GM13977 (cell line): ENCODE measurements at regions not wholly inside any gene's neighbourhood (a gene's known extent, or its start where the extent isn't known, plus 50 kb on each side); places are given as distances from the start of the nearest gene placed in this dataset.

Experiments used
- DNase-seq: peaks from one replicate; pipeline ENCODE4 v3.0.0; 2012; ENCODE audit warnings: low spot score
- in situ Hi-C: fragments of 300-500 bp; cut with MboI; formaldehyde crosslinking; loops from one replicate; pipeline ENCODE4 v1.12.0; 2022; ENCODE audit warnings: low sequenced_read_pairs, low pct_unique_long_range_greater_than_20kb, mixed read lengths, inconsistent platforms; ENCODE audit not compliant: unreplicated experiment
- TF ChIP-seq, protein P1 (sequence below): IDR thresholded peaks from 2 replicates; pipeline ENCODE4 v1.5.1; 2012; ENCODE audit warnings: mild to moderate bottlenecking, control low read depth; ENCODE audit not compliant: insufficient read depth; ENCODE audit errors: extremely low read depth, missing control alignments

DNA sequence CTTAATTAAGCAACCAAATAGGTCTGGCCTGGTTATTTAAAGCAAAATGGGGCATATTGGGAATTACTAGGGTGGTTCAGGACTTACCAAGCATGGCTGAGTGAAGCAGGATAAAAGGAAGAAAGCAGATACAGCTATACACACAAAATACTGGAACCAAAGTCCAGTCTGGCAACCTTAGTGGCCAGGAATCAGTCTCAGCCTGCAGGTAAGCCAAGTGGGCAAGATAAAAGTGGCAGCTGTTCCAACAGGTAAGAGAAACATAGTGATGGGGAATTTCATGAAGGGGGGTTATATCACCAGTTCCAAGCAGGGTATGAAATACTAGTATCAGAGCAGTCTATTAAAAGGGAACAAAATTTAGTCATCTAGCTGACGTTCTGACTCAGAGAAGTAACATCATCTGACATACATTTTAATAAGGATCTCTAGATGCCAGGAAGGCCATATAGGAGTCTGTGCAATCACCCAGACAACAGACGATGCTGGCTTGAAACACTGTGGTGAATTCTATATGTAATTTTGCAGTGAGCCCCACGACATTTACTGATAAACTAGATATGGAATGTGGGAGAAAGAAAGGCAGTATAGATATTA lies 292.1 kb upstream of the HSF2 start:
- no peak for DNase-seq
- in situ Hi-C loops, result no loop called here
- TF ChIP-seq, protein P1, sequence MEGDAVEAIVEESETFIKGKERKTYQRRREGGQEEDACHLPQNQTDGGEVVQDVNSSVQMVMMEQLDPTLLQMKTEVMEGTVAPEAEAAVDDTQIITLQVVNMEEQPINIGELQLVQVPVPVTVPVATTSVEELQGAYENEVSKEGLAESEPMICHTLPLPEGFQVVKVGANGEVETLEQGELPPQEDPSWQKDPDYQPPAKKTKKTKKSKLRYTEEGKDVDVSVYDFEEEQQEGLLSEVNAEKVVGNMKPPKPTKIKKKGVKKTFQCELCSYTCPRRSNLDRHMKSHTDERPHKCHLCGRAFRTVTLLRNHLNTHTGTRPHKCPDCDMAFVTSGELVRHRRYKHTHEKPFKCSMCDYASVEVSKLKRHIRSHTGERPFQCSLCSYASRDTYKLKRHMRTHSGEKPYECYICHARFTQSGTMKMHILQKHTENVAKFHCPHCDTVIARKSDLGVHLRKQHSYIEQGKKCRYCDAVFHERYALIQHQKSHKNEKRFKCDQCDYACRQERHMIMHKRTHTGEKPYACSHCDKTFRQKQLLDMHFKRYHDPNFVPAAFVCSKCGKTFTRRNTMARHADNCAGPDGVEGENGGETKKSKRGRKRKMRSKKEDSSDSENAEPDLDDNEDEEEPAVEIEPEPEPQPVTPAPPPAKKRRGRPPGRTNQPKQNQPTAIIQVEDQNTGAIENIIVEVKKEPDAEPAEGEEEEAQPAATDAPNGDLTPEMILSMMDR, result no peak

DNA sequence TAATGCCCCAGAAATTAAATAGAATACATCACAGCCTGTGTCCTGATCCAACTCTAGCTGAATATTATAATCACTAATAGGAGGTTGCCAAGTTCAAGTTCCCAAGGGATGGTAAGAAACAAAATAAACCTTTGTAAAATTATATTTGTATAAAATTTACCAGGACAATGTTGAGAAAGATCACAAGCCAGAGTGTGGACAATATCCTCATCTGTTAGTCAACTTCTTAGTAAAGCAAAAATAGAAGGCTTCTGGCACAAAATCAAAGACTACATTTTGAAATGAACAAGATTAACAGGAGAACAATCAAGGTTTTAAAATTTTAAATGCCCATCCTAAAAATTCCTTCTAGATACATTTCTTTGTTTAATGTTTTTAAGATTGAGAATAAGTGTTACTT lies 290.4 kb upstream of the HSF2 start:
- no peak for DNase-seq
- in situ Hi-C loops, result no loop called here
- TF ChIP-seq, protein P1, result no peak

DNA sequence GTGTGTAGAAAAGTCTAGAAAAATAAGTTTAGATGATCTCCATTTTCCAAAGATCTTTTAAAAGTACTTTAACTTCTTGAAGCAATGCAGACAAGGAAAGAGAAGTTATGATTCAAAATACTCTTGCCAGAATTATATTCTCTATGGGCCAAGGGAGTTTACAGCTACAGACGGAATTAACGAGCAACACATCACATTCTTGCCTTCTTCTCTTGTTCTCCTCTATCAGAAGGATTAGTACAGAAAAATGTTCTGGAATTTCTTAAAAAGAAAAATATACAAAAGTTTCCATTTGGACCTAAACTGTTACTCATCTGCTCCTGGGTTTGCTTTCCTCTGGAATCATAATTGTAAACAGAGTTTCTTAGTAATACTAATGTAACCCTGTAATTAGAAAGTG lies 284.7 kb upstream of the HSF2 start:
- TF ChIP-seq, protein P1, result no peak
- no peak for DNase-seq
- in situ Hi-C loops, result no loop called here

DNA sequence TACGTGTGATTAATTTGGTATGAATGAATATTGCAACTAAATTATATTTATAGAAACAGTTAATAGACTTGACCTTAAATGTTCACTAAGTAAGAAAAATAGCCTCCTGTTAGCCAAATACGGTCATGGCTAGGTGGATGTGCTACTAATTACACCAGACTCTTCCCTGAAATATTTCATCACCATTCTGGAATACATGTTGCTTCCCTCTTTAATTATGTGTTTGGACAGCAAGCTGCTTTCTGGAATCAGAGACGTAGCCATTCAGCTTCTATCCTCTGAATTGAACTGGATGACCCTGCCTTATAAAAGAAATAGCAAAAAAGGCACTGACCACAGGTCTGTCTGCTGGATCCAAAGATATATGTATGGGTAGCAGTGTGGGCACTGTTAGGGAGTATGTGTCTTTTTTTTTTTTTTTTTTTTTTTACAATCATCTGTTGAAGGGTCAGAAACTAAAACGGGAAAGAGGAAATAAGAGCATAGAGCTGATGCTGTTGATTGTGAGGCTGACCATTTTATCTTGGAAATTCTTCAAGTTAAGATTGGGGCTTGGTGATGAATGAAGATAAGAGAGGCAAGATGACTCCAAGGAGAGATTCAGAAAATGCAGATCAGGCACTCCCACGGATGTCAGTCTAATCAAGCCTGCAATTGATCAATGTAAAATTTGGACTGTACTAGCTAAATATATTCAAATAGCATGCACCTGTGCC lies 283.2 kb upstream of the HSF2 start:
- in situ Hi-C loops, result no loop called here
- TF ChIP-seq, protein P1, result no peak
- no peak for DNase-seq

- TF ChIP-seq, protein P1, result no peak
- in situ Hi-C loops, result no loop called here
- DNase-seq, result no peak
Measured at GRCh38 chr6:122116835-122117627, 282.4 kb upstream of the HSF2 start.

GRCh38 chr6:122118945-122119506 lies 280.4 kb upstream of the HSF2 start:
- in situ Hi-C loops, result no loop called here
- TF ChIP-seq, protein P1, result no peak
- no peak for DNase-seq
